HEK293 (cell line): ENCODE measurements at regions not wholly inside any gene's neighbourhood (a gene's known extent, or its start where the extent isn't known, plus 50 kb on each side); places are given as distances from the start of the nearest gene placed in this dataset.

Experiments used
- CTCF ChIA-PET: fragments of 350-600 bp; formaldehyde crosslinking; extraction: SDS; loops from one replicate; lab custom pipeline; 2021; ENCODE audit warnings: antibody characterized with exemption; lab: Yijun Ruan, JAX
- POLR2A ChIA-PET: fragments of 300-600 bp; formaldehyde crosslinking; extraction: SDS; loops from one replicate; lab custom pipeline; 2020; ENCODE audit warnings: antibody characterized with exemption, inconsistent platforms; lab: Yijun Ruan, JAX
- H3K27ac ChIP-seq: fragments of 200-500 bp; sonication (Bioruptor generic); 2 replicates; pipeline ENCODE4 v1.5.1; 2014; ENCODE audit warnings: low read depth, low read length, control low read depth, inconsistent platforms; ENCODE audit errors: extremely low read depth
- H3K36me3 ChIP-seq, 2 experiments: fragments of 200-500 bp in 1 of 2; sonication (Bioruptor generic) in 1 of 2; 1 replicate in 1 of 2; 2 replicates in 1 of 2; pipeline ENCODE4 v1.5.1; 2014 to 2017; ENCODE audit warnings: inconsistent platforms in 2 of 2, low read length in 2 of 2; ENCODE audit not compliant: control insufficient read depth in 2 of 2, insufficient read depth in 1 of 2
- H3K4me1 ChIP-seq: fragments of 200-500 bp; sonication (Bioruptor generic); 2 replicates; pipeline ENCODE4 v1.5.1; 2014; ENCODE audit warnings: mild to moderate bottlenecking, low read length, inconsistent platforms; ENCODE audit not compliant: control insufficient read depth, insufficient read depth
- H3K4me3 ChIP-seq: 2 replicates; pipeline ENCODE4 v1.5.1; 2011; ENCODE audit warnings: low read depth, mild to moderate bottlenecking, control low read depth, low read length, moderate library complexity
- H3K9me3 ChIP-seq: fragments of 200-500 bp; sonication (Bioruptor generic); 2 replicates; pipeline ENCODE4 v1.5.1; 2014; ENCODE audit warnings: low read depth, low read length, inconsistent platforms; ENCODE audit not compliant: control insufficient read depth, insufficient read depth
- HOXA7 ChIP-seq: sonication (generic); formaldehyde crosslinking; IDR thresholded peaks from 2 replicates; pipeline ENCODE4 v1.8.1; 2022; ENCODE audit warnings: missing genetic modification reagents, borderline replicate concordance
- PRDM1 ChIP-seq: fragments of 450-650 bp; formaldehyde crosslinking; IDR thresholded peaks from 2 replicates; pipeline ENCODE4; 2016; ENCODE audit warnings: missing biosample characterization, missing genetic modification characterization
- REPIN1 ChIP-seq: fragments of 450-650 bp; formaldehyde crosslinking; IDR thresholded peaks from 2 replicates; pipeline ENCODE4 v1.5.1; 2017; ENCODE audit warnings: missing biosample characterization, missing genetic modification characterization, low read depth
- SETDB1 ChIP-seq: IDR thresholded peaks from one replicate; pipeline ENCODE4 v1.6.1; 2017; ENCODE audit warnings: mild to moderate bottlenecking, low read length, moderate library complexity, mixed read lengths; ENCODE audit not compliant: insufficient read length
- TRIM28 ChIP-seq: IDR thresholded peaks from 2 replicates; pipeline ENCODE4 v1.6.1; 2011; ENCODE audit warnings: low read length, control low read depth, borderline replicate concordance
- ZBTB6 ChIP-seq: fragments of 450-650 bp; formaldehyde crosslinking; IDR thresholded peaks from 2 replicates; pipeline ENCODE4 v1.5.1; 2017; ENCODE audit warnings: missing biosample characterization, missing genetic modification characterization
- ZFP37 ChIP-seq: fragments of 450-650 bp; formaldehyde crosslinking; IDR thresholded peaks from 2 replicates; pipeline ENCODE4 v1.5.1; 2016; ENCODE audit warnings: missing biosample characterization, missing genetic modification characterization
- ZNF112 ChIP-seq: fragments of 450-650 bp; formaldehyde crosslinking; IDR thresholded peaks from 2 replicates; pipeline ENCODE4 v1.5.0; 2017; ENCODE audit warnings: missing biosample characterization, missing genetic modification characterization
- ZNF169 ChIP-seq: fragments of 450-650 bp; formaldehyde crosslinking; IDR thresholded peaks from 2 replicates; pipeline ENCODE4 v1.5.1; 2016; ENCODE audit warnings: missing biosample characterization, missing genetic modification characterization
- ZNF184 ChIP-seq: fragments of 450-650 bp; IDR thresholded peaks from 2 replicates; pipeline ENCODE4 v1.5.1; 2018; ENCODE audit warnings: missing biosample characterization, mild to moderate bottlenecking, missing genetic modification characterization
- ZNF214 ChIP-seq: fragments of 450-650 bp; formaldehyde crosslinking; IDR thresholded peaks from 2 replicates; pipeline ENCODE4 v1.5.1; 2017; ENCODE audit warnings: missing biosample characterization, mild to moderate bottlenecking, missing genetic modification characterization, borderline replicate concordance
- ZNF473 ChIP-seq: fragments of 450-650 bp; formaldehyde crosslinking; IDR thresholded peaks from 2 replicates; pipeline ENCODE4 v1.5.1; 2017; ENCODE audit warnings: missing biosample characterization, missing genetic modification characterization
- ZNF530 ChIP-seq: fragments of 450-650 bp; formaldehyde crosslinking; IDR thresholded peaks from 2 replicates; pipeline ENCODE4 v1.5.1; 2016; ENCODE audit warnings: low read depth, missing biosample characterization, missing genetic modification characterization
- ZNF600 ChIP-seq: fragments of 450-650 bp; formaldehyde crosslinking; IDR thresholded peaks from 2 replicates; pipeline ENCODE4 v1.5.1; 2016; ENCODE audit warnings: missing biosample characterization, missing genetic modification characterization
- ZNF654 ChIP-seq: fragments of 450-650 bp; formaldehyde crosslinking; IDR thresholded peaks from 2 replicates; pipeline ENCODE4 v1.5.1; 2016; ENCODE audit warnings: low read depth, missing biosample characterization, missing genetic modification characterization
- ZNF664 ChIP-seq: fragments of 450-650 bp; formaldehyde crosslinking; IDR thresholded peaks from 2 replicates; pipeline ENCODE4 v1.5.1; 2016; ENCODE audit warnings: missing biosample characterization, missing genetic modification characterization
- ZNF843 ChIP-seq: fragments of 450-650 bp; formaldehyde crosslinking; IDR thresholded peaks from 2 replicates; pipeline ENCODE4 v1.5.1; 2016; ENCODE audit warnings: missing biosample characterization, missing genetic modification characterization
- TF ChIP-seq, protein P1 (sequence below): fragments of 450-650 bp; formaldehyde crosslinking; IDR thresholded peaks from 2 replicates; pipeline ENCODE4 v1.5.1; 2016; ENCODE audit warnings: missing biosample characterization, missing genetic modification characterization, borderline replicate concordance
- TF ChIP-seq, protein P2 (sequence below): fragments of 450-650 bp; formaldehyde crosslinking; IDR thresholded peaks from 2 replicates; pipeline ENCODE4 v1.5.1; 2016; ENCODE audit warnings: missing biosample characterization, missing genetic modification characterization
- TF ChIP-seq, protein P3 (sequence below): fragments of 450-650 bp; formaldehyde crosslinking; IDR thresholded peaks from 2 replicates; pipeline ENCODE4 v1.5.1; 2016; ENCODE audit warnings: missing biosample characterization, missing genetic modification characterization

DNA sequence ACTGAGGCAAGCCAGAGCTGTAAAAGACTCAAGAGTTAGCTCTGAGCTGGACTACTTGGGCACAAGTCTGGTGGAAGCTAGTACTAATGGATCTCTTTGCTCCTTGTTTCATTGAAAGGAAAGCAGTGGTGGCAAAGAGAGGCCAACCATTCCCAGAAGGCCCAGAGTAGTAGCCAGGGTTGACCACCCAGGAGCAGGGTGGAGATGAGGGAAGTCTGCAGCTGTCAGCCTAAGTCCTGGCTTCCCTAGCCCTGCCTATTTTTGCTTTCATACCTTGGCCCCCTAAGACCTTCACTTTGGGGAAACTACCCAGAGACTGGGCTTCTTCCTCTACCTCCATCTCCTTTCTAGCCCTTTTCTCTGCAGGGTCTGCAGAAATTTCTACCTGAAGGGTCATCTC, 155.0 kb upstream of the NCAM1 start (continued):
- no peak for TF ChIP-seq ZNF654
- TF ChIP-seq, protein P1, sequence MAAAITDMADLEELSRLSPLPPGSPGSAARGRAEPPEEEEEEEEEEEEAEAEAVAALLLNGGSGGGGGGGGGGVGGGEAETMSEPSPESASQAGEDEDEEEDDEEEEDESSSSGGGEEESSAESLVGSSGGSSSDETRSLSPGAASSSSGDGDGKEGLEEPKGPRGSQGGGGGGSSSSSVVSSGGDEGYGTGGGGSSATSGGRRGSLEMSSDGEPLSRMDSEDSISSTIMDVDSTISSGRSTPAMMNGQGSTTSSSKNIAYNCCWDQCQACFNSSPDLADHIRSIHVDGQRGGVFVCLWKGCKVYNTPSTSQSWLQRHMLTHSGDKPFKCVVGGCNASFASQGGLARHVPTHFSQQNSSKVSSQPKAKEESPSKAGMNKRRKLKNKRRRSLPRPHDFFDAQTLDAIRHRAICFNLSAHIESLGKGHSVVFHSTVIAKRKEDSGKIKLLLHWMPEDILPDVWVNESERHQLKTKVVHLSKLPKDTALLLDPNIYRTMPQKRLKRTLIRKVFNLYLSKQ (tag by site-specific recombination) = no peak
- no peak for TF ChIP-seq ZNF843 (tag by site-specific recombination)
- TF ChIP-seq HOXA7 = no peak
- TF ChIP-seq ZNF184 (tag by site-specific recombination) = no peak
- TF ChIP-seq ZNF473 = no peak
- no peak for TF ChIP-seq ZNF214 (tag by site-specific recombination)
- no peak for TF ChIP-seq ZBTB6 (tag by site-specific recombination)
- TF ChIP-seq ZNF664 (tag by site-specific recombination) = no peak
- TF ChIP-seq ZFP37 (tag by site-specific recombination) = no peak
- no peak for TF ChIP-seq SETDB1
- TF ChIP-seq ZNF169 (tag by site-specific recombination) = no peak
- no peak for TF ChIP-seq ZNF600
- TF ChIP-seq REPIN1 (tag by site-specific recombination) = no peak

GRCh38 chr11:112806876-112807275, 154.3 kb upstream of the NCAM1 start:
- TF ChIP-seq, protein P2, sequence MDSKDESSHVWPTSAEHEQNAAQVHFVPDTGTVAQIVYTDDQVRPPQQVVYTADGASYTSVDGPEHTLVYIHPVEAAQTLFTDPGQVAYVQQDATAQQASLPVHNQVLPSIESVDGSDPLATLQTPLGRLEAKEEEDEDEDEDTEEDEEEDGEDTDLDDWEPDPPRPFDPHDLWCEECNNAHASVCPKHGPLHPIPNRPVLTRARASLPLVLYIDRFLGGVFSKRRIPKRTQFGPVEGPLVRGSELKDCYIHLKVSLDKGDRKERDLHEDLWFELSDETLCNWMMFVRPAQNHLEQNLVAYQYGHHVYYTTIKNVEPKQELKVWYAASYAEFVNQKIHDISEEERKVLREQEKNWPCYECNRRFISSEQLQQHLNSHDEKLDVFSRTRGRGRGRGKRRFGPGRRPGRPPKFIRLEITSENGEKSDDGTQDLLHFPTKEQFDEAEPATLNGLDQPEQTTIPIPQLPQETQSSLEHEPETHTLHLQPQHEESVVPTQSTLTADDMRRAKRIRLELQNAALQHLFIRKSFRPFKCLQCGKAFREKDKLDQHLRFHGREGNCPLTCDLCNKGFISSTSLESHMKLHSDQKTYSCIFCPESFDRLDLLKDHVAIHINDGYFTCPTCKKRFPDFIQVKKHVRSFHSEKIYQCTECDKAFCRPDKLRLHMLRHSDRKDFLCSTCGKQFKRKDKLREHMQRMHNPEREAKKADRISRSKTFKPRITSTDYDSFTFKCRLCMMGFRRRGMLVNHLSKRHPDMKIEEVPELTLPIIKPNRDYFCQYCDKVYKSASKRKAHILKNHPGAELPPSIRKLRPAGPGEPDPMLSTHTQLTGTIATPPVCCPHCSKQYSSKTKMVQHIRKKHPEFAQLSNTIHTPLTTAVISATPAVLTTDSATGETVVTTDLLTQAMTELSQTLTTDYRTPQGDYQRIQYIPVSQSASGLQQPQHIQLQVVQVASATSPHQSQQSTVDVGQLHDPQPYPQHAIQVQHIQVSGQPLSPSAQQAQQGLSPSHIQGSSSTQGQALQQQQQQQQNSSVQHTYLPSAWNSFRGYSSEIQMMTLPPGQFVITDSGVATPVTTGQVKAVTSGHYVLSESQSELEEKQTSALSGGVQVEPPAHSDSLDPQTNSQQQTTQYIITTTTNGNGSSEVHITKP (tag by site-specific recombination) = no peak
- TF ChIP-seq PRDM1 (no peak), ZNF530 (tag by site-specific recombination) (no peak), ZNF112 (tag by site-specific recombination) (no peak), TRIM28 (peak; percentile 34; the same call in 1 of the 2 replicates)
- TF ChIP-seq, protein P3, sequence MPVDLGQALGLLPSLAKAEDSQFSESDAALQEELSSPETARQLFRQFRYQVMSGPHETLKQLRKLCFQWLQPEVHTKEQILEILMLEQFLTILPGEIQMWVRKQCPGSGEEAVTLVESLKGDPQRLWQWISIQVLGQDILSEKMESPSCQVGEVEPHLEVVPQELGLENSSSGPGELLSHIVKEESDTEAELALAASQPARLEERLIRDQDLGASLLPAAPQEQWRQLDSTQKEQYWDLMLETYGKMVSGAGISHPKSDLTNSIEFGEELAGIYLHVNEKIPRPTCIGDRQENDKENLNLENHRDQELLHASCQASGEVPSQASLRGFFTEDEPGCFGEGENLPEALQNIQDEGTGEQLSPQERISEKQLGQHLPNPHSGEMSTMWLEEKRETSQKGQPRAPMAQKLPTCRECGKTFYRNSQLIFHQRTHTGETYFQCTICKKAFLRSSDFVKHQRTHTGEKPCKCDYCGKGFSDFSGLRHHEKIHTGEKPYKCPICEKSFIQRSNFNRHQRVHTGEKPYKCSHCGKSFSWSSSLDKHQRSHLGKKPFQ = no peak
- TF ChIP-seq, all 188 proteins: peak for 1
- Histone ChIP-seq H3K27ac (no peak overlapping the region), H3K36me3 (no peaks in the 10 kb centered on the region), H3K4me3 (no peak overlapping the region), H3K4me1 (no peaks in the 10 kb centered on the region), H3K9me3 (no peaks in the 10 kb centered on the region)
- POLR2A ChIA-PET = no interaction called here
- CTCF ChIA-PET = interaction anchor here (0.7 to 1.6 kb wide), 3 partner anchors 9 to 224 kb away, joined by 3 to 5 read pairs (median 4); no protein-coding TSS in a partner anchor
